Urinary bladder (tissue), 3 donors: ENCODE measurements at regions not wholly inside any gene's neighbourhood (a gene's known extent, or its start where the extent isn't known, plus 50 kb on each side); places are given as distances from the start of the nearest gene placed in this dataset.

Source experiments
- DNase-seq: peaks from one replicate; pipeline ENCODE4 v3.0.0-alpha.2; 2015; ENCODE audit errors: extremely low spot score
- H3K27ac ChIP-seq: one replicate; pipeline ENCODE4 v1.5.1; 2013; ENCODE audit warnings: low read depth, mild to moderate bottlenecking, moderate library complexity
- H3K36me3 ChIP-seq: one replicate; pipeline ENCODE4 v1.6.1; 2013; ENCODE audit warnings: mild to moderate bottlenecking, moderate library complexity; ENCODE audit not compliant: insufficient read depth
- H3K4me1 ChIP-seq: one replicate; pipeline ENCODE4 v1.6.1; 2013; ENCODE audit warnings: mild to moderate bottlenecking, moderate library complexity; ENCODE audit not compliant: insufficient read depth
- H3K4me3 ChIP-seq: one replicate; pipeline ENCODE4 v1.5.1; 2013; ENCODE audit warnings: low read depth, low read length
- WGBS: extraction: QIAGEN DNeasy Blood & Tissue Kit; methylation state at CpG from one replicate; pipeline ENCODE4 v1.1.7; 2013; 5-methylcytosine and 5-hydroxymethylcytosine counted together
- donor health status: healthy with polysubstance abuse.
- donor health status: healthy.

DNA sequence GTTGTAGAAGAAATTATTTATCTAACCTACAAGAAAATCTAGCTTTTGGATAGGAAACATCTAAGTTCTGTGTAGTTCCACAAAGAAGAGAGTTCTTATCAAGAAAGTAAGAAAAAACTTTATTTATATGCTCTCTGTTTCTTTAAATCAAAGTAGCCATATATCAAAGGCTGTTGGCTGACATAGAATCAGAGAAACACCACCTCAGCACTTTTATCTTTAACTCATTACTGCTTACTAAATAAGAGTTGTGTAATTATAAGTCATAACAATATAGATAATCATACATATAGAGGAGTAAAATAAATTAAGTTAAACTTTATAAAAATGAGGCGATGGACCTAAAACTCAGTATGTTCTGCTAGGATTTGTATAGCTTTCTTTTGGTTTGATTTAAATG is 570.6 kb downstream of the PCDH17 start:
- no peak overlapping the region for H3K4me3 ChIP-seq
- H3K36me3 ChIP-seq = no peaks in the 10 kb centered on the region
- no peak for DNase-seq
- H3K27ac ChIP-seq = no peak overlapping the region
- H3K4me1 ChIP-seq = no peaks in the 10 kb centered on the region
- WGBS = 98% methylated on average over 1 of the region's 1 CpG

DNA sequence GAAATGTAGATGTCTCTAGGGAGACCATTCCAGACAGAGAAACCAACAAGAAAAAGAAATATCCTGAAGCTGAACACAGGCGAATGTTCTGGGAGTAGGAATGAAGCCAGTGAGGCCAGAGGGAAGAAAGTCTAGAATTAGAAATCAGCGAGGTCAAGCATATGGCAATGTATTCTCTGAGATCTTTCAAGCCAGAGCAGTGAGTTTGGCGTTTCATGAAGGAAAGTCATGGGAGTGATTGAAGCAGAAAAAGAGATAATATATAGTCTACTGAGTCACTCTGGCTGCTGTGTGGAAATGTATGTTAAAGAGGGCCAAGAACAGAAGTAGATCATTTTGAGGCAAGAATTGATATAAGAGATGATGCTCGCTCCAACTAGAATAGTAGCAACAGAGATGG is 576.0 kb downstream of the PCDH17 start:
- Histone ChIP-seq H3K4me3 (no peak overlapping the region), H3K27ac (no peak overlapping the region), H3K4me1 (no peaks in the 10 kb centered on the region), H3K36me3 (no peaks in the 10 kb centered on the region)
- WGBS = 85% methylated on average over 4 of the region's 4 CpGs
- DNase-seq = no peak

DNA sequence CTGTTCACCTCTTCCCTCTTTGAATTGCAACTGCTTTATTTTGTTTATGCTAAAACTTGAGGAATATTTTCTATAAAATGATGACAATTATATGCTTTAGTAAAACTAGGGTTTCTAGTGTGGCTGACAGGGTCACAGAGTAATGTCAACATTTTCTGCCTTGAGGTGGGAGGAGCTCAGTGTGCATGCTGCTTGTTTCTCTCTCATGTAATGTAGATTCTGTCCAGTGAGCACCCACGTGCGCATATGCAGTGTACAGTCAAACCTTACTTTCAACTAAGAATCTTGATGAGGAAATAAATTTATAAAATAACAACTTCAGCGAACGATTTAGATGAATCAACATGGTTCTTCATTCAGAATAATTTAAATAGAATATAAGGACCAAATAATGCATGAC is 603.9 kb downstream of the PCDH17 start:
- no peak for DNase-seq
- WGBS = 81% methylated on average over 4 of the region's 4 CpGs
- no peaks in the 10 kb centered on the region for H3K4me1 ChIP-seq
- no peak overlapping the region for H3K27ac ChIP-seq
- no peaks in the 10 kb centered on the region for H3K36me3 ChIP-seq
- H3K4me3 ChIP-seq = no peak overlapping the region

DNA sequence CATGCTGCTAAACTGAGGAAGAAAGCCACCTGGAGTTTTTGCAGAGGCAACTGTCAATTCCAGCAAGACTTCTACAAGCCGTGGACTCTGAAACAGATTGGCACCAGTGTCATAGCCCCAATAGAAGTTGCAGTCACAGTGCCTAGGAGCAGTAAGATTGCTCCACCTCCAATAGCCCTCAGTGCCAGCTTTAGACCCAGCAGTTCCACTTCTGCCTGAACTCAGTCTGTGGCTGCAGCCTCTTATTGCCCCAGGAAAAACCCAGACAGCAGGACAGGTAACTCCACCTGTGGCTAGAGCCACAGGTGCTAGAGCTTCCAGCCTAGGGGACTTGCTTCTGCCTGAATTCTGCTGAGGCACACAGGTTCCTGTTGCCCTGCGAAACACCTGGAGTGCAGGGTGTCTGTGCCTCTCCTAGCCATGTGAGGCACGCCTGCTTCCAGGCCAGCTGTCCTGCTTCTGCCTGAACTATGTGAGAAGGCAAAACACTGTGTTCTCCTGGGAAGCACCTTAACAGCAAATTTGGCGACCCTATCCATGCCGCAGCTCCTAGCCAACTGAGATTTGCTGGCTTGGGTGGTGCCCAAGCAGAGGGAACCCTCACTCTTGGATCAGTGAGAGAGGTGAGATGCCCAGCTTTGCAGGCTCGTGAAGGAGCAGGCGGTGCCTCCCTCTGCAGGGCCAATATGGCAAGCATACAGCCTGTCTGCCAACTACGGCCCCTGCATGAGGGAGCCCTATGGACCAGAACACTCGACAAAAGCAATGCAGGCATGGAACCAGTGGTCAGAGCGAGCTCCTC is 607.6 kb downstream of the PCDH17 start:
- H3K4me3 ChIP-seq = no peak overlapping the region
- no peak for DNase-seq
- H3K27ac ChIP-seq = no peak overlapping the region
- 91% methylated on average over 10 of the region's 10 CpGs for WGBS
- no peaks in the 10 kb centered on the region for H3K36me3 ChIP-seq
- H3K4me1 ChIP-seq = no peaks in the 10 kb centered on the region

DNA sequence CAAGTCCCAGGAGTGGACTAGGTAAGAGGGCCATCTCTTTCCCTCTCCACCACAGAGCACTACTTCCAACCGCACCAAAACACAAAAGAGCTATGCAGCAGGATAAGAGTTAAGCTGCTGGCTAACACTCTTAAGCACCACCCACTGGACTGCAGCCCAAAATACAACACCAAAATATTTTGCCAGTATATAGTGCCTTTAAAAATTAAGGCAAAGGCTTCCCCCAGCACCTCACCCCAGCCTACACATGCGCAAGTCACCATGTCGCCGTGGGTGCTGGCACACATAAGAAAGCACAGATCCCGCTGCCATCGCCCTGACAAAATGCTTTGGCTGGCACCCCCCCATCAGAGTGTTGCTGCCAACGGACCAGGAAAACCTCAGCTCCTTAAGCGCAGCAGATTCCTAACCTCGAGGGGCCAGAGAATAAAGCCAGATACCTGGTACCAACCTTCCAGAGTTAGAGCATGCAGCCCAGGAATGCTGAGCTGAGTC is 608.3 kb downstream of the PCDH17 start:
- WGBS = 89% methylated on average over 9 of the region's 9 CpGs
- no peaks in the 10 kb centered on the region for H3K4me1 ChIP-seq
- DNase-seq = no peak
- H3K36me3 ChIP-seq = no peaks in the 10 kb centered on the region
- no peak overlapping the region for H3K4me3 ChIP-seq
- no peak overlapping the region for H3K27ac ChIP-seq

DNA sequence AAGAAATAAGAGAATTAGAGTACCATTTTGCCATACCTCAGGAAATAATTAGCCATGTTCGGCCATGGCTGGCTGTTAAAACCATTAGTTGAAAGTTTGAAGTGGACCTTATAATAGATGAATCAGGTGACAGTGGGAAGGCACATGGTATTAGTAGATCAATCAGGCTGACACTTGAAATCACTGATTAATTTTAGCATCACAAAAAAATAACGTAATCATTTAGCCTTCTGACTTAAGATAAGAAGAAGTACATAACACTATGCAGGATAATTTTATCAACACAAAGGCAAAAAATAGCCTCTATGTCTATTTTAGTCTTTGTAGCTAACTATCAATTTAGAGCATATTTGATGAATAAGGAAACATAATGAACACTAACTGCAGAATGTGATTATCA is 615.5 kb downstream of the PCDH17 start:
- Histone ChIP-seq H3K36me3 (no peaks in the 10 kb centered on the region), H3K27ac (no peak overlapping the region), H3K4me1 (no peaks in the 10 kb centered on the region), H3K4me3 (no peak overlapping the region)
- WGBS = 84% methylated on average over 2 of the region's 2 CpGs
- no peak for DNase-seq

DNA sequence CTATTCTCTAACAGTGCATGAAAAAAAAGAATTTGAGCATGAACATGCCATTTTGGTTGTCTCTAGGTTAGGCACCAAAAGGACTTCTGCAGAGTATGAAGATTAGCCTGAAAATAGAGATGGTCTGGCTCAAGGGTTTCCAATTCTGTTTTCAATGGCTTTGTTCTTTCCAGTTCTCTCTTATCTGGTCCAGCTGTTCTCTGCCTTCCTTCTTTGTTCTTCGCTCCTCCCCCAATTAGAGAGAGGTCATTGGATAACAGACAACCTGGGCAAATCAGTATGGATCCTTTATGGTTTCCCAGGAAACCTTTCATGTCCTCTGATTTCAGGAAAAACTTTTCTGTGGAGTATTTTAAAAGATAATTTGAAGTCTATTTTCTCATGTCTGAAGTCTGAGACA is 623.4 kb downstream of the PCDH17 start:
- H3K4me3 ChIP-seq = no peak overlapping the region
- H3K36me3 ChIP-seq = no peaks in the 10 kb centered on the region
- H3K4me1 ChIP-seq = no peaks in the 10 kb centered on the region
- no peak for DNase-seq
- 82% methylated on average over 1 of the region's 1 CpG for WGBS
- H3K27ac ChIP-seq = no peak overlapping the region

DNA sequence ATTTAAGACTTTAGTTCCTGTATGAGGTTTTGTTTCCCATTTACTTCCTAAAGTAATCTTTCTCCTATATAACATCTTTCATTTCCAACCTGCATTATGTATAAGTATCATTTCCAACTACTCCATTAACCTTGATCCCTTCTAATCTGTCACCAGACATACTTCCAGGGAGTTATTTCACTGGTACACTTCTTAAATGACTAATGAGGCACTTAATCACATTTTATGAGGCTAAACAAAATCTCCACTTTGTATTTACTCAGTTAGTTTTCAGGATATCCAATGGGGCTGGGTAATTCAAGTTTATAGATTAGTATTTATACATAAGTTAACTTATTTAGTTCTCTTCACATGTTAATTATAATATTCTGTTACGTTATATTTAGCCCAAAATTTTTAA is 634.7 kb downstream of the PCDH17 start:
- 81% methylated on average over 1 of the region's 1 CpG for WGBS
- no peaks in the 10 kb centered on the region for H3K36me3 ChIP-seq

DNA sequence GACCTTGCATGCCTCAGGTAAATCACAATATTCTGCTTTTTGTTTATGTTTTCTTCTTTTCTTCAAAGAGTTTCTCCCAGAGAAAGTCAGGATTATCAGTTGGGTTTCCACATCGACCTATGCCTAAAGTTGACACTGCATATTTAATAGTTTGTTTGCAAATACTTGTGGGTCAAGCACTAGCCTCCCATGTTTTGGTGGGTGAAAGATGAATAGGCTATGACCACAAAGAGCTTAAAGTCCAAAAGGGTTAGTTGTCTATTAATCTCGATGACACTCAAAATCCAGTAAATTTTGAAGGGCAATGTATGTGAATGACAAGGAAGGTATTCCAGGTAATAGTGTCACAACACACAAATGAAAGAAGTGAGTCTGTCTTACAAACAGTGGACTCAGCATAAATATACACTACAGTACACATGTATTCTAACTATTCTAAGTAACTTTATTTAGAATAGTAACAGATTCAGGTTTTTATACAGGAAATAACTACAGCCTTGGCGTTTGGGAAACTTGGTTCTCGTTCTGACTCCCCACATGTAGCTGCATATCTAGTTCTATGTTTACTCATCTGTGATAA is 667.1 kb downstream of the PCDH17 start:
- Histone ChIP-seq H3K36me3 (no peaks in the 10 kb centered on the region), H3K4me1 (no peaks in the 10 kb centered on the region), H3K27ac (no peak overlapping the region), H3K4me3 (no peak overlapping the region)
- no peak for DNase-seq
- WGBS = 87% methylated on average over 4 of the region's 4 CpGs

More for the DNA sequence above, 634.7 kb downstream of the PCDH17 start:
- no peak for DNase-seq
- H3K27ac ChIP-seq = no peak overlapping the region
- H3K4me3 ChIP-seq = no peak overlapping the region
- no peaks in the 10 kb centered on the region for H3K4me1 ChIP-seq

DNA sequence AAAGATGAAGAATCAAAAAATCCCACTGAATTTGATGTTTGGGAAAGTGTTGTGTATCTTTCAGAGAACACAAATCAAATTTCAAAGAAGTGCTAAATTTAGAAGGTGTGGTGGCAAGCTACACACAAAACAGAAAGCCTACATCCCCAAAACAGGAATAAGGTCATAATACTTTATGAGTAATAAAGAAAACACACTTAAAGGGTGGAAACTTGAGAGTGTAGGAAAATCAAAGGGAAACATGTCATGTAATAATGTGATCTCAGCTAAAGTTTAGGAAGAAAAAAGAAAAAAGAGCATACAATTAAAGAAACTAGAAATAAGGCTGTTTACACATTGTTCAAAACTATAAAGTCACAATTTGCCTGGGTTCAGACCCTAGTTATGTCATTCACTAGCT is 668.7 kb downstream of the PCDH17 start:
- no peak overlapping the region for H3K4me3 ChIP-seq
- no peaks in the 10 kb centered on the region for H3K36me3 ChIP-seq
- DNase-seq = no peak
- no peak overlapping the region for H3K27ac ChIP-seq
- H3K4me1 ChIP-seq = no peaks in the 10 kb centered on the region

DNA sequence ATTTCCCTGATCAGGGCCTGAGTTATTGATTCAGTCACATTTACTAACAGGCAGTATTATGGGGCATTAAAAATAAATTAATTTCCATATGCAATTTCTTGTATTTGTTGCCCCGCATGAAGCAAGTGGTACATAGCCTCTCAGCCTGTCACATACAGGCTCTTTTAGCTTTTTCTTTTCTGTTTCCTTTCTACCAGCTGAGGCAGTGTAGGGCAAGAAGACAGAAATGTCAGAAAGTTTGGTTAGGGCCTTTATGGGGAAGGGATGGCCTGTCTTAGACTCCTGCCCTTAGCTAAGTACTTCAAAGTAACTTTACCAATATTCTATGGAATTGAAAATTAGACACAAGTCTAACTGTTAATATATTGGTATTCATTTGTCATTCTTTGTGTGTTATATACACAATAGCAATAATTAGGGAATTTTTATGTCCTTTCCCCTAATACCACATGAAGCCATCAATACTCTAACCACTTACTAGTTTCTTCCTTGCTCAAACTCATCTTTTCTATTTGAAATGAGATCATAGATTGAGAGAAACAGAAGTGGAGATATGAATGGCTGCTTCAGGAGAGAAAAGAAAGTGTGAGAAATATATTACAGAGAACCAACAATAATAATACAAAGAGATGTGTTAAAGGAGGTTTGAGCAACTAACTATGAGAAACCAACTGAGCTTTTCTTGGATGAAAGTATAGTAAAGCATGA is 669.6 kb downstream of the PCDH17 start:
- Histone ChIP-seq H3K36me3 (no peaks in the 10 kb centered on the region), H3K4me3 (no peak overlapping the region), H3K4me1 (no peaks in the 10 kb centered on the region), H3K27ac (no peak overlapping the region)
- DNase-seq = no peak
- WGBS = 96% methylated on average over 1 of the region's 1 CpG

DNA sequence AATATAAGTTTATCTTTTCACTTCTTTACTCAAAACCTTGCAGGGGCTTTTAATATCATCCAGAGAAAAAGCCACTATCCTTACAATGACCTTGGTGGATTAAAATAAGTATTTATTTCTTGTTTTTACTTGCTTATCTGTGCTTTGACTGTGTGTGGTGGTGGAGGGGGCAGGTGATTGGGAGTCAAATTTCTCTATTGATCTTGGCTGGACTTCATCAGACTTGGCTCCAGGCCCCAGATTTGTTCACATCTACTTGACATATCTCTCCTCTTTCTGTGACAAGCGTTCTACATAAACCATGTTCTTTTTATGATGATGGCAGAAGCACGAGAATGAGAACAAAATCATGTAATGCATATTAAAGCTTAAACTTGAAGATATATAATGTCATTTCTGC is 670.8 kb downstream of the PCDH17 start:
- DNase-seq = no peak
- WGBS = 81% methylated on average over 2 of the region's 2 CpGs
- Histone ChIP-seq H3K4me1 (no peaks in the 10 kb centered on the region), H3K27ac (no peak overlapping the region), H3K36me3 (no peaks in the 10 kb centered on the region), H3K4me3 (no peak overlapping the region)

DNA sequence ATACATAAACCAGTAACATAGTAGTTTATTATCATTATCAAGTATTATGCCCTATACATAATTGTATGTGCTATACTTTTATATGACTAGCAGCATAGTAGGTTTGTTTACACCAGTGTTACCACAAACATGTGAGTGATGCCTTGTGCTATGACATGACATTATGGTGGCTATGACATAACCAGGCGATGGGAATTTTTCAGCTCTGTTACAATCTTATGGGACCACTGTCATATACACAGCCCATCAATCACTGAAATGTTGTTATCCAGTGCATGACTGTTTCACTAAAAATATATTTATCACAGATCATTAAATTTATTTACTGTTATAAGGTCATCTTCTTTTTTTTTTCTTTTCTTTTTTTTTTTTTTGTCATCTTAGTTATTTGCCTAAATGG is 674.5 kb downstream of the PCDH17 start:
- no peak overlapping the region for H3K27ac ChIP-seq
- no peaks in the 10 kb centered on the region for H3K4me1 ChIP-seq
- H3K4me3 ChIP-seq = no peak overlapping the region
- H3K36me3 ChIP-seq = no peaks in the 10 kb centered on the region
- 93% methylated on average over 1 of the region's 1 CpG for WGBS
- DNase-seq = no peak

DNA sequence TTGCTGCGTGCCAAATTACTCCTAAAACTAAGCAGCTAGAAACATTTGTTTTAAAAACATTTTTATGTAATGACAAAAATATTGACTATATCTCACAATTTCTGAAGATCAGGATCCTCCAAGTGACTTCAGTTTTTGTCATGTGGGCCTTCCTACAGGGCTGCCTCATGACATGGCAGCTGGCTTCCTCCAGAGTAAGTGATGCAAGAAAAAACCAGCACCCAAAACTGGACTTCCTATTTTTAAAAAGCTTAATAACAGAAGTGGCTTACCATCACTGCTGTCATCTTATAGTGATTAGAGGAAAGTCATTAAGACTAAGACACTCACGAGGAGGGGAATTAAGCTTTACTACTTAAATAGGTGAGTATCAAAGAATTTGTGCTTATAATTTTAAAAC is 681.7 kb downstream of the PCDH17 start:
- 74% methylated on average over 2 of the region's 2 CpGs for WGBS
- Histone ChIP-seq H3K4me3 (no peak overlapping the region), H3K27ac (no peak overlapping the region), H3K36me3 (no peaks in the 10 kb centered on the region), H3K4me1 (no peaks in the 10 kb centered on the region)
- DNase-seq = no peak
